Breast epithelium (tissue), 4 donors: ENCODE measurements at regions not wholly inside any gene's neighbourhood (a gene's known extent, or its start where the extent isn't known, plus 50 kb on each side); places are given as distances from the start of the nearest gene placed in this dataset.
A peak's percentile ranks its signal among the peaks of the same experiment; 100 is the strongest.

Source experiments
- DNase-seq, 2 donors: peaks; one replicate each; pipeline ENCODE4 v3.0.0-alpha.2; 2019; ENCODE audit warnings: low spot score in 2 of 2
- H3K27ac ChIP-seq, 2 donors: fragments of 200-600 bp; sonication (generic) in 1 of 2; one replicate each; pipeline ENCODE4 v1.5.1; 2016 to 2019; ENCODE audit warnings: mild to moderate bottlenecking in 1 of 2
- H3K27me3 ChIP-seq, 2 donors: fragments of 200-600 bp; sonication (generic) in 1 of 2; one replicate each; pipeline versions ENCODE4 v1.5.1 to v1.6.0; 2017 to 2019; ENCODE audit warnings: control low read depth in 1 of 2, mild to moderate bottlenecking in 1 of 2
- H3K36me3 ChIP-seq: fragments of 200-600 bp; one replicate; pipeline ENCODE4 v1.5.1; 2019
- H3K4me1 ChIP-seq, 2 donors: fragments of 200-600 bp; sonication (generic); one replicate each; pipeline ENCODE4 v1.5.1; 2016 to 2019; ENCODE audit warnings: control low read depth in 1 of 2
- H3K4me3 ChIP-seq, 3 donors: fragments of 200-600 bp; sonication (generic); 1 replicate in 2 of 3; 2 replicates in 1 of 3; pipeline ENCODE4 v1.5.1; 2016 to 2019; ENCODE audit warnings: mild to moderate bottlenecking in 3 of 3, moderate library complexity in 2 of 3
- H3K9me3 ChIP-seq, 2 donors: fragments of 200-600 bp; sonication (generic) in 1 of 2; one replicate each; pipeline ENCODE4 v1.5.1; 2016 to 2019; ENCODE audit warnings: control low read depth in 1 of 2
- CTCF ChIP-seq, 3 donors: fragments of 450-650 bp; IDR thresholded peaks; one replicate each; pipeline ENCODE4 v1.5.1; 2016 to 2017; ENCODE audit warnings: antibody characterized with exemption in 3 of 3, mild to moderate bottlenecking in 3 of 3, moderate library complexity in 3 of 3
- POLR2A ChIP-seq: fragments of 450-650 bp; IDR thresholded peaks from one replicate; pipeline ENCODE4 v1.6.1; 2016; ENCODE audit warnings: antibody characterized with exemption, mild to moderate bottlenecking, moderate library complexity
- POLR2AphosphoS5 ChIP-seq, 3 donors: sonication (generic); formaldehyde crosslinking; IDR thresholded peaks; one replicate each; pipeline ENCODE4 v1.6.1; 2017; ENCODE audit warnings: antibody characterized with exemption in 3 of 3
- intact Hi-C: fragments of 100-400 bp; cut with DNase I; formaldehyde crosslinking; loops from one replicate; pipeline ENCODE4 v1.15.1; 2023; ENCODE audit warnings: low total_unique reads

- TF ChIP-seq POLR2A (no peak), POLR2AphosphoS5 (IDR thresholded peaks at IDR 0.05) (no peak), CTCF (IDR thresholded peaks at IDR 0.05) (no peak)
- Histone ChIP-seq H3K27me3 (no peaks in the 10 kb centered on the region), H3K27ac (no peak overlapping the region), H3K9me3 (no peaks in the 10 kb centered on the region), H3K4me1 (no peaks in the 10 kb centered on the region), H3K36me3 (no peaks in the 10 kb centered on the region), H3K4me3 (no peak overlapping the region)
- intact Hi-C loops: no loop called here
- DNase-seq: no peak
Measured at GRCh38 chr2:121890041-121890440, 134.6 kb downstream of the TSN start.

- Histone ChIP-seq H3K27me3 (no peaks in the 10 kb centered on the region), H3K4me3 (no peak overlapping the region), H3K27ac (no peak overlapping the region), H3K9me3 (no peaks in the 10 kb centered on the region), H3K36me3 (no peaks in the 10 kb centered on the region), H3K4me1 (no peaks in the 10 kb centered on the region)
- no peak for TF ChIP-seq POLR2A
- TF ChIP-seq POLR2AphosphoS5 (IDR thresholded peaks at IDR 0.05): no peak
- TF ChIP-seq CTCF (IDR thresholded peaks at IDR 0.05): no peak
- intact Hi-C loops: no loop called here
- DNase-seq: no peak
Measured at GRCh38 chr2:121895723-121896571, 140.5 kb downstream of the TSN start.

GRCh38 chr2:121897335-121897970 is 142.0 kb downstream of the TSN start:
- TF ChIP-seq CTCF (IDR thresholded peaks at IDR 0.05): peak in 1 of 3 donors; percentile 30
- no peak for TF ChIP-seq POLR2A
- no peak for TF ChIP-seq POLR2AphosphoS5 (IDR thresholded peaks at IDR 0.05)
- no peaks in the 10 kb centered on the region for H3K36me3 ChIP-seq
- H3K27me3 ChIP-seq: peaks cover 0 to 3% of the 10 kb centered on the region in 2 donors
- H3K4me3 ChIP-seq: no peak overlapping the region
- H3K4me1 ChIP-seq: no peaks in the 10 kb centered on the region
- DNase-seq: no peak
- H3K9me3 ChIP-seq: no peaks in the 10 kb centered on the region
- intact Hi-C loops: no loop called here
- H3K27ac ChIP-seq: no peak overlapping the region

GRCh38 chr2:121898483-121898882 is 143.0 kb downstream of the TSN start:
- Histone ChIP-seq H3K36me3 (no peaks in the 10 kb centered on the region), H3K4me1 (no peaks in the 10 kb centered on the region), H3K27ac (no peak overlapping the region), H3K27me3 (peaks cover 0 to 3% of the 10 kb centered on the region in 2 donors), H3K9me3 (no peaks in the 10 kb centered on the region), H3K4me3 (no peak overlapping the region)
- intact Hi-C loops: no loop called here
- no peak for TF ChIP-seq POLR2A
- no peak for TF ChIP-seq POLR2AphosphoS5 (IDR thresholded peaks at IDR 0.05)
- no peak for TF ChIP-seq CTCF (IDR thresholded peaks at IDR 0.05)
- DNase-seq: no peak

- intact Hi-C loops: no loop called here
- Histone ChIP-seq H3K27ac (no peak overlapping the region), H3K4me1 (no peaks in the 10 kb centered on the region), H3K36me3 (no peaks in the 10 kb centered on the region), H3K9me3 (no peaks in the 10 kb centered on the region), H3K27me3 (peaks cover 0 to 5% of the 10 kb centered on the region in 2 donors), H3K4me3 (no peak overlapping the region)
- no peak for DNase-seq
- TF ChIP-seq POLR2AphosphoS5 (IDR thresholded peaks at IDR 0.05) (no peak), POLR2A (no peak), CTCF (IDR thresholded peaks at IDR 0.05) (no peak)
Measured at GRCh38 chr2:121900391-121900790, 144.9 kb downstream of the TSN start.
